ENCODE measurements at regions not wholly inside any gene's neighbourhood (a gene's known extent, or its start where the extent isn't known, plus 50 kb on each side); places are given as distances from the start of the nearest gene placed in this dataset.
"Not testable (repeated sequence)": the region's sequence is repeated elsewhere in the genome, so short reads cannot be mapped to it uniquely, and the experiment has no call there.

- H3K4me3 ChIP-seq: no peak overlapping the region
- intact Hi-C loops (cut with DNase I): no loop called here
- ATAC-seq: no peak
- no peak for TF ChIP-seq CTCF (IDR thresholded peaks at IDR 0.05)
- no peaks in the 10 kb centered on the region for H3K27me3 ChIP-seq
- no peak overlapping the region for H3K27ac ChIP-seq
- H3K36me3 ChIP-seq: no peaks in the 10 kb centered on the region
- no peak for DNase-seq
- H3K9me3 ChIP-seq: no peaks in the 10 kb centered on the region
- no peaks in the 10 kb centered on the region for H3K4me1 ChIP-seq
These were observed 688.8 kb downstream of the MTRR start for GRCh38 chr5:8557728-8558127.

GRCh38 chr5:8560776-8561175 lies 691.8 kb downstream of the MTRR start:
- H3K27ac ChIP-seq: no peak overlapping the region
- TF ChIP-seq CTCF (IDR thresholded peaks at IDR 0.05): no peak
- intact Hi-C loops (cut with DNase I): no loop called here
- no peaks in the 10 kb centered on the region for H3K27me3 ChIP-seq
- DNase-seq (no peak), ATAC-seq (no peak)
- no peaks in the 10 kb centered on the region for H3K4me1 ChIP-seq
- no peaks in the 10 kb centered on the region for H3K36me3 ChIP-seq
- no peak overlapping the region for H3K4me3 ChIP-seq
- no peaks in the 10 kb centered on the region for H3K9me3 ChIP-seq

- no peak overlapping the region for H3K4me3 ChIP-seq
- TF ChIP-seq CTCF (IDR thresholded peaks at IDR 0.05): no peak
- ATAC-seq: no peak
These were observed 692.4 kb downstream of the MTRR start for GRCh38 chr5:8561224-8561840.

GRCh38 chr5:8561854-8562253 lies 692.9 kb downstream of the MTRR start:
- H3K27ac ChIP-seq: no peak overlapping the region
- TF ChIP-seq CTCF (IDR thresholded peaks at IDR 0.05): no peak
- no peaks in the 10 kb centered on the region for H3K36me3 ChIP-seq
- intact Hi-C loops (cut with DNase I): no loop called here
- no peak overlapping the region for H3K4me3 ChIP-seq
- no peaks in the 10 kb centered on the region for H3K9me3 ChIP-seq
- no peaks in the 10 kb centered on the region for H3K4me1 ChIP-seq
- ATAC-seq (no peak), DNase-seq (no peak)
- H3K27me3 ChIP-seq: no peaks in the 10 kb centered on the region

More at GRCh38 chr5:8561224-8561840, 692.4 kb downstream of the MTRR start:
- DNase-seq: no peak
- Histone ChIP-seq H3K4me1 (no peaks in the 10 kb centered on the region), H3K36me3 (no peaks in the 10 kb centered on the region), H3K27me3 (no peaks in the 10 kb centered on the region), H3K27ac (no peak overlapping the region), H3K9me3 (no peaks in the 10 kb centered on the region)
- intact Hi-C loops (cut with DNase I): no loop called here

- H3K9me3 ChIP-seq; ATAC-seq; DNase-seq; H3K27ac ChIP-seq; H3K4me3 ChIP-seq; H3K36me3 ChIP-seq; H3K4me1 ChIP-seq; intact Hi-C loops (cut with DNase I); H3K27me3 ChIP-seq: not testable (repeated sequence)
These were observed 694.6 kb downstream of the MTRR start for GRCh38 chr5:8563540-8563939.

GRCh38 chr5:8568858-8569257 lies 699.9 kb downstream of the MTRR start:
- intact Hi-C loops (cut with DNase I): no loop called here

More at GRCh38 chr5:8568858-8569257, 699.9 kb downstream of the MTRR start:
- Histone ChIP-seq H3K27me3 (no peaks in the 10 kb centered on the region), H3K4me1 (no peaks in the 10 kb centered on the region), H3K9me3 (no peaks in the 10 kb centered on the region), H3K36me3 (no peaks in the 10 kb centered on the region), H3K27ac (no peak overlapping the region), H3K4me3 (no peak overlapping the region)
- DNase-seq: no peak
- no peak for ATAC-seq
- TF ChIP-seq CTCF (IDR thresholded peaks at IDR 0.05): no peak
